ENCODE measurements at regions not wholly inside any gene's neighbourhood (a gene's known extent, or its start where the extent isn't known, plus 50 kb on each side); places are given as distances from the start of the nearest gene placed in this dataset.

DNA sequence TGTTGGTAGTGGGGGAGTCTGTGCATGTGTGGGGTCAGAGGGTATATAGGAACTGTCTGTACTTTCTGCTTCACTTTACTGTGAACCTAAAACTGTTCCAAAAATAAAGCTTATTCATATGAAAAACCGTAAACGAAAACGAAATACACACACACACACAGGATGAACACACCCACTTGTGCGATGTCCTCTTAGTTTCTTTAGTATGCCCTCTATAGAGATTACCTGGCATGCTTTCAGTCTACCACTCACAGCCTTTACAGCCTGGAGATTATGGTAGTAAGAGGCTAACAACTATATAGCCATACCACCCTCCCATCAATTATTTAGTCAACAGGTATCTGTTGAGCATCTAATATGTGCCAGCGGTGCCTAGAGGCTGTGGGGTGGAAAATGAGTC lies 60.0 kb upstream of the UBE3A start:
- peaks cover 6% of the 10 kb centered on the region for H3K9me3 Mint-ChIP-seq
- H3K27me3 Mint-ChIP-seq = peaks cover 3% of the 10 kb centered on the region
- no peak overlapping the region for H3K4me3 Mint-ChIP-seq

DNA sequence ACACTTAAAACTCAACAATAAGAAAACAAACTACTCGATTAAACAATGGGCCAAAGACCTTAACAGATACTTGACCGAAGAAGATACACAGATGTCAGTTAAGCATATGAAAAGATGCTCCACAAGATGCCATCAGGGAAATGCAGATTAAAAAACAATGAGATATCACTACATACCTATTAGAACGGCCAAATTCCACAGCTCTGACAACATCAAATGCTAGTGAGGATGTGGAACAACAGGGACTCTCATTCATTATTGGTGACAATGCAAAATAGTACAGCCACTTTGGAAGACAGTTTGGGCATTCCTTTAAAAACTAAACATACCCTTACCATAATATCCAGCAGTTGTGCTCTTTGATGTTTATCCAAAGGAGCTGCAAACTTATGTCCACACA lies 59.1 kb upstream of the UBE3A start:
- Mint-ChIP-seq H3K27ac (no peak overlapping the region), H3K4me1 (no peaks in the 10 kb centered on the region), H3K36me3 (no peaks in the 10 kb centered on the region), H3K27me3 (peaks cover 3% of the 10 kb centered on the region), H3K4me3 (no peak overlapping the region), H3K9me3 (peaks cover 7% of the 10 kb centered on the region)

More for the DNA sequence above, 60.0 kb upstream of the UBE3A start:
- no peaks in the 10 kb centered on the region for H3K36me3 Mint-ChIP-seq
- H3K4me1 Mint-ChIP-seq = no peaks in the 10 kb centered on the region
- H3K27ac Mint-ChIP-seq = no peak overlapping the region

DNA sequence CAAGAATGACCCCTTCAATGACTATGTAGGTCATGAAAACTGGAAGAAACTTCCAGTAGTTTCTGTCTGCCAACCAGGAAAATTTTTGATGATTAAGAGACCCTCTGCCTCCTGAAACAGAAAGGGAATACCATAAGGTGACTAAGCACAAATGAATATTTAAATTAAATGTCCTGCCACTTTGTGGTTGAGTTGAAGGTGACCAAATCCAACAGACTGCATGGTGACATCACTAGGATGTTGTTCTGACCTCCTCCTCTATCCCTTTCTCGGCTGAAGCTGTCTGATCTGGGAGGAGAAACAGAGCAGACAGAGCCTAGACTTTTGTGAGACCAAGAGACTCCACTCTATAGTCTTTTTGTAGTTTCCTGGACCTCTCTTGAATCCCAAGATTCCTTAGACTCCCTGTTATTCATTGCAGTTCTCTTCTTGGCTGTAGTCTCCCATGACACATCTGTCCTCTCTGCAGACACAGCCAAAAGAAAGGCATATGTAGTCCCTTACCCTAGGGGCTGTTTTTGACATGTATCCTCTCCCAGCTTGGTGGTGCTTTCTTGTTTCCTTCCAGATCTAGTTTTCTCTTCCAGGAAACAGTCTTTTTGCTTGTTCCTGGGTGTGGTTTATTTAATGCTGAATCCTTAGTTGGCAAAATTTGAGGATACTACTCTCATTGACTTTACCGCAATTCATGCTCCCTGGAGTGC lies 55.2 kb upstream of the UBE3A start:
- peaks cover 5% of the 10 kb centered on the region for H3K27me3 Mint-ChIP-seq
- no peak overlapping the region for H3K4me3 Mint-ChIP-seq

DNA sequence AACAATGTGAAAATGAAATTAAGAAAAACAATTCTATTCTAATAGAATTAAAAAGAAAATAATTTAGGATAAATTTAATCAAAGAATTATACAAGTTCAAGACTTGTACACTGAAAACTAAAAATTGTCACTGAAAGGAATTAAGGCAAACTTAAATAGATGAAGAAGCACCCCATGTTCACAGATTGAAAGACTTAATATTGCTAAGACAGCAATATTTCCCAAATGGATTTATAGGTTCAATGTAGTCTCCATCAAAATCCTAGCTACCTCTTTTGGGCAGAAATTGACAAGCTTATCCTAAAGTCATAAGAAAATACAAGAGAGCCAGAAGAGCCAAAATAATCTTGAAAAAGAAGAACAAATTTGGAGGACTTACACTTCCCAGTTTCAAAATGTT lies 53.5 kb upstream of the UBE3A start:
- no peak overlapping the region for H3K27ac Mint-ChIP-seq
- peaks cover 5% of the 10 kb centered on the region for H3K27me3 Mint-ChIP-seq
- peaks cover 17% of the 10 kb centered on the region for H3K9me3 Mint-ChIP-seq
- H3K4me1 Mint-ChIP-seq = no peaks in the 10 kb centered on the region
- peaks cover 5% of the 10 kb centered on the region for H3K36me3 Mint-ChIP-seq
- H3K4me3 Mint-ChIP-seq = no peak overlapping the region

More for the DNA sequence above, 55.2 kb upstream of the UBE3A start:
- peaks cover 15% of the 10 kb centered on the region for H3K9me3 Mint-ChIP-seq
- H3K4me1 Mint-ChIP-seq = no peaks in the 10 kb centered on the region
- H3K36me3 Mint-ChIP-seq = peaks cover 5% of the 10 kb centered on the region
- no peak overlapping the region for H3K27ac Mint-ChIP-seq
